ENCODE measurements at regions not wholly inside any gene's neighbourhood (a gene's known extent, or its start where the extent isn't known, plus 50 kb on each side); places are given as distances from the start of the nearest gene placed in this dataset.
"Not testable (repeated sequence)": the region's sequence is repeated elsewhere in the genome, so short reads cannot be mapped to it uniquely, and the experiment has no call there.

GRCh38 chr2:160596441-160596840, 102.8 kb upstream of the RBMS1 start (continued):
- TF ChIP-seq REST (IDR thresholded peaks at IDR 0.05; ENCODE audit: unreplicated experiment) (no peak), CTCF (conservative IDR thresholded peaks at IDR 0.05; ENCODE audit: low read depth in 2 of 2) (no peak), EZH2 (IDR thresholded peaks at IDR 0.05; ENCODE audit: low read depth, unreplicated experiment) (no peak), NANOG (IDR thresholded peaks at IDR 0.05; ENCODE audit: borderline replicate concordance) (no peak), ETS1 (IDR thresholded peaks at IDR 0.05) (no peak), ZNF114 (CRISPR knock-in tag; IDR thresholded peaks at IDR 0.05) (no peak), EZH2phosphoT487 (IDR thresholded peaks at IDR 0.05; ENCODE audit: unreplicated experiment) (no peak), STAT1 (IDR thresholded peaks at IDR 0.05; ENCODE audit: unreplicated experiment) (no peak), POLR2AphosphoS5 (IDR thresholded peaks at IDR 0.05; ENCODE audit: low read depth) (no peak), CREB1 (CRISPR knock-in tag; IDR thresholded peaks at IDR 0.05; ENCODE audit: low read depth) (no peak)

- H3K27ac Mint-ChIP-seq; H3K4me3 Mint-ChIP-seq; ATAC-seq; H3F3A ChIP-seq (replicated peaks; ENCODE audit: low read depth); H3K27ac ChIP-seq (ENCODE audit: low read depth); H4K20me1 ChIP-seq (replicated peaks; ENCODE audit: insufficient read depth); H3K27me3 Mint-ChIP-seq (ENCODE audit: insufficient read depth, low read depth, poor library complexity); H2AFZ ChIP-seq; H3K9me2 ChIP-seq (ENCODE audit: insufficient read depth); H3K4me2 ChIP-seq; H3K79me2 ChIP-seq (replicated peaks; ENCODE audit: insufficient read depth); H3K4me1 ChIP-seq (ENCODE audit: insufficient read depth); H3K36me3 ChIP-seq (ENCODE audit: insufficient read depth); H3K4me1 Mint-ChIP-seq; DNase-seq (ENCODE audit: low spot score); H3K9me3 Mint-ChIP-seq; H3K4me3 ChIP-seq; H3K36me3 Mint-ChIP-seq (ENCODE audit: low read depth); H3K27me3 ChIP-seq (ENCODE audit: insufficient read depth): not testable (repeated sequence)
These were observed 106.8 kb upstream of the RBMS1 start for GRCh38 chr2:160600437-160600836.
